ENCODE measurements at regions not wholly inside any gene's neighbourhood (a gene's known extent, or its start where the extent isn't known, plus 50 kb on each side); places are given as distances from the start of the nearest gene placed in this dataset.

DNA sequence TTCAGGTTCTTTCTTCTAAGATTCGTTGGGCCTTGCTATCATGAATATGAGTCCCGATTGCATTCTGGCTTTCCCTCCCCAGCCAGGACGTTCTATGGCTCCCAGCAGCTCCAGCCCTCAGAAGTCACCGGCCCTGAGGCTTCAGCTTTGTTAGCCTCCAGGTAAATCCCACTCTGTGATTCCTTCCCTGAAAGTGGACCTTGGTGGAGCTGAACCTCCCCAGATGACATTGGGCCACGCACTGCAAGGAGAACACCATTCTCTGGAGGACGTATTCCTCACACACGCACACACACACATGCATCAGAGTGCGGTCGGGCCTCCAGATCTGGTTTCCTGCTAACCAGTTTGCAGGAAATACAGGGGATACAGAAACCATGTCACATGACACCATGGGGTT lies 487.3 kb upstream of the CDH4 start:
- TF ChIP-seq MAZ (IDR thresholded peaks at IDR 0.05; ENCODE audit: borderline replicate concordance, low read depth, low read length) (no peak), MAFK (IDR thresholded peaks at IDR 0.05; ENCODE audit: low read depth, low read length) (no peak), RFX5 (IDR thresholded peaks at IDR 0.05; ENCODE audit: low read depth, low read length) (no peak)
- TF ChIP-seq, protein P1, sequence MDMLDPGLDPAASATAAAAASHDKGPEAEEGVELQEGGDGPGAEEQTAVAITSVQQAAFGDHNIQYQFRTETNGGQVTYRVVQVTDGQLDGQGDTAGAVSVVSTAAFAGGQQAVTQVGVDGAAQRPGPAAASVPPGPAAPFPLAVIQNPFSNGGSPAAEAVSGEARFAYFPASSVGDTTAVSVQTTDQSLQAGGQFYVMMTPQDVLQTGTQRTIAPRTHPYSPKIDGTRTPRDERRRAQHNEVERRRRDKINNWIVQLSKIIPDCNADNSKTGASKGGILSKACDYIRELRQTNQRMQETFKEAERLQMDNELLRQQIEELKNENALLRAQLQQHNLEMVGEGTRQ (IDR thresholded peaks at IDR 0.05; ENCODE audit: low read depth, low read length): no peak
- TF ChIP-seq, protein P2, sequence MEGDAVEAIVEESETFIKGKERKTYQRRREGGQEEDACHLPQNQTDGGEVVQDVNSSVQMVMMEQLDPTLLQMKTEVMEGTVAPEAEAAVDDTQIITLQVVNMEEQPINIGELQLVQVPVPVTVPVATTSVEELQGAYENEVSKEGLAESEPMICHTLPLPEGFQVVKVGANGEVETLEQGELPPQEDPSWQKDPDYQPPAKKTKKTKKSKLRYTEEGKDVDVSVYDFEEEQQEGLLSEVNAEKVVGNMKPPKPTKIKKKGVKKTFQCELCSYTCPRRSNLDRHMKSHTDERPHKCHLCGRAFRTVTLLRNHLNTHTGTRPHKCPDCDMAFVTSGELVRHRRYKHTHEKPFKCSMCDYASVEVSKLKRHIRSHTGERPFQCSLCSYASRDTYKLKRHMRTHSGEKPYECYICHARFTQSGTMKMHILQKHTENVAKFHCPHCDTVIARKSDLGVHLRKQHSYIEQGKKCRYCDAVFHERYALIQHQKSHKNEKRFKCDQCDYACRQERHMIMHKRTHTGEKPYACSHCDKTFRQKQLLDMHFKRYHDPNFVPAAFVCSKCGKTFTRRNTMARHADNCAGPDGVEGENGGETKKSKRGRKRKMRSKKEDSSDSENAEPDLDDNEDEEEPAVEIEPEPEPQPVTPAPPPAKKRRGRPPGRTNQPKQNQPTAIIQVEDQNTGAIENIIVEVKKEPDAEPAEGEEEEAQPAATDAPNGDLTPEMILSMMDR (conservative IDR thresholded peaks at IDR 0.05; ENCODE audit: low read depth, low read length): no peak
